GM12878 (cell line): ENCODE measurements at regions not wholly inside any gene's neighbourhood (a gene's known extent, or its start where the extent isn't known, plus 50 kb on each side); places are given as distances from the start of the nearest gene placed in this dataset.

ENCODE experiments used
- NFYB ChIP-seq: IDR thresholded peaks from 2 replicates; pipeline ENCODE4 v1.6.1; 2011; ENCODE audit warnings: low read depth, mild to moderate bottlenecking, low read length, improper control_type of control experiment, moderate library complexity; ENCODE audit not compliant: insufficient read depth
- POLR2A ChIP-seq: IDR thresholded peaks from 2 replicates; pipeline ENCODE4 v1.6.1; 2011; ENCODE audit warnings: low read depth, mild to moderate bottlenecking, low read length
- TF ChIP-seq, protein P1 (sequence below): IDR thresholded peaks from 2 replicates; pipeline ENCODE4 v1.6.1; 2012; ENCODE audit warnings: mild to moderate bottlenecking, low read depth, low read length

DNA sequence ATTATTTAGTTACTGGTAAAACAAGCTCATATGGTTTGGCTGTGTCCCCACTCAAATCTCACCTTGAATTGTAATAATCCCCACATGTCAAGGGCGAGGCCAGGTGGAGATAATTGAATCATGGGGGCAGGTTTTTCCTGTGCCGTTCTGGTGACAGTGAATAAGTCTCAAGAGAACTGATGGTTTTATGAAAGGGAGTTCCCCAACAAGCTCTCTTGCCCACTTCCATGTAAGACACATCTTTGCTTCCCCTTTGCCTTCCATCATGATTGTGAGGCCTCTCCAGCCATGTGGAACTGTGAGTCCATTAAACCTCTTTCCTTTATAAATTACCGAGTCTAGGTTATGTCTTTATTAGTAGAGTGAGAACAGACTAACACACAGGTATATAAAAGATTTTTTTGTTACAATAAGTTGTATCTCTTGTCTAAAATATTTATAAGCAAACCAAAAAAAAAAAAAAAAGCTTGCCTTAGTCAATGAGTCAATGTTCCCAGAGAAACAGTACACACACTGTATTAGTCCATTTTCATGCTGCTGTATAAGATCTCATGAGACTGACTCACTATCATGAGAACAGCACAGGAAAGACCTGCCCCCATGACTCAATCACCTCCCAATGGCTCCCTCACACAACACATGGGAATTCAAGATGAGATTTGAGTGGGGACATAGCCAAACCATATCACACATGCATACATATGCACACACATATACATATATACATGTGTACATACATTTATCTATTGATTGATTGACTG, 138.3 kb downstream of the BASP1 start:
- TF ChIP-seq POLR2A (no peak), NFYB (no peak)
- TF ChIP-seq, protein P1, sequence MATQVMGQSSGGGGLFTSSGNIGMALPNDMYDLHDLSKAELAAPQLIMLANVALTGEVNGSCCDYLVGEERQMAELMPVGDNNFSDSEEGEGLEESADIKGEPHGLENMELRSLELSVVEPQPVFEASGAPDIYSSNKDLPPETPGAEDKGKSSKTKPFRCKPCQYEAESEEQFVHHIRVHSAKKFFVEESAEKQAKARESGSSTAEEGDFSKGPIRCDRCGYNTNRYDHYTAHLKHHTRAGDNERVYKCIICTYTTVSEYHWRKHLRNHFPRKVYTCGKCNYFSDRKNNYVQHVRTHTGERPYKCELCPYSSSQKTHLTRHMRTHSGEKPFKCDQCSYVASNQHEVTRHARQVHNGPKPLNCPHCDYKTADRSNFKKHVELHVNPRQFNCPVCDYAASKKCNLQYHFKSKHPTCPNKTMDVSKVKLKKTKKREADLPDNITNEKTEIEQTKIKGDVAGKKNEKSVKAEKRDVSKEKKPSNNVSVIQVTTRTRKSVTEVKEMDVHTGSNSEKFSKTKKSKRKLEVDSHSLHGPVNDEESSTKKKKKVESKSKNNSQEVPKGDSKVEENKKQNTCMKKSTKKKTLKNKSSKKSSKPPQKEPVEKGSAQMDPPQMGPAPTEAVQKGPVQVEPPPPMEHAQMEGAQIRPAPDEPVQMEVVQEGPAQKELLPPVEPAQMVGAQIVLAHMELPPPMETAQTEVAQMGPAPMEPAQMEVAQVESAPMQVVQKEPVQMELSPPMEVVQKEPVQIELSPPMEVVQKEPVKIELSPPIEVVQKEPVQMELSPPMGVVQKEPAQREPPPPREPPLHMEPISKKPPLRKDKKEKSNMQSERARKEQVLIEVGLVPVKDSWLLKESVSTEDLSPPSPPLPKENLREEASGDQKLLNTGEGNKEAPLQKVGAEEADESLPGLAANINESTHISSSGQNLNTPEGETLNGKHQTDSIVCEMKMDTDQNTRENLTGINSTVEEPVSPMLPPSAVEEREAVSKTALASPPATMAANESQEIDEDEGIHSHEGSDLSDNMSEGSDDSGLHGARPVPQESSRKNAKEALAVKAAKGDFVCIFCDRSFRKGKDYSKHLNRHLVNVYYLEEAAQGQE = no peak
